ENCODE measurements at regions not wholly inside any gene's neighbourhood (a gene's known extent, or its start where the extent isn't known, plus 50 kb on each side); places are given as distances from the start of the nearest gene placed in this dataset.

DNA sequence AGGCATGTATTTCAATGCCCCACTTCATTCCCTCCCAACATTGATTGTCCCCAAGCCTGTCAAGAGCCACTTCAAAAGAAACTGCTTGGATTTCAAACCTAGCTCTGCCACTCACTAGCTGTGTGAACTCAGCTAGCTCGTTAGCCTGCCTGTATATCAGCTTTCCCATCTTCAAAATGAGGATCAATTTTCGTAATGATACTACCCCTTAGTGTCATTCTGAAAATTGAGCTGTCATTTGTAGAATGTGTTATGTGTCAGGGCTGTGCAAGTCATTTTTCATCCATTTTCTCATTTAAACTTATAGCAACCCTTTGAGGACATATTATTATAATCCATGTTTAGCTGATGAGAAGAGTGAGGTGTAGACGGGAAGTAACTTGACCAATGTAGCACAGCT lies 88.6 kb downstream of the TRIM42 start:
- no peak overlapping the region for H3K4me3 Mint-ChIP-seq
- no peak overlapping the region for H3K27ac Mint-ChIP-seq
- peaks cover 5% of the 10 kb centered on the region for H3K36me3 Mint-ChIP-seq (ENCODE audit: low read depth)
- no peak for DNase-seq
- H3K9me3 Mint-ChIP-seq = peaks cover 48% of the 10 kb centered on the region
- no peaks in the 10 kb centered on the region for H3K4me1 Mint-ChIP-seq (ENCODE audit: low read depth)
- H3K27me3 Mint-ChIP-seq (ENCODE audit: insufficient read depth) = no peaks in the 10 kb centered on the region; the same call in 1 of the 2 replicates
- TF ChIP-seq, protein P1, sequence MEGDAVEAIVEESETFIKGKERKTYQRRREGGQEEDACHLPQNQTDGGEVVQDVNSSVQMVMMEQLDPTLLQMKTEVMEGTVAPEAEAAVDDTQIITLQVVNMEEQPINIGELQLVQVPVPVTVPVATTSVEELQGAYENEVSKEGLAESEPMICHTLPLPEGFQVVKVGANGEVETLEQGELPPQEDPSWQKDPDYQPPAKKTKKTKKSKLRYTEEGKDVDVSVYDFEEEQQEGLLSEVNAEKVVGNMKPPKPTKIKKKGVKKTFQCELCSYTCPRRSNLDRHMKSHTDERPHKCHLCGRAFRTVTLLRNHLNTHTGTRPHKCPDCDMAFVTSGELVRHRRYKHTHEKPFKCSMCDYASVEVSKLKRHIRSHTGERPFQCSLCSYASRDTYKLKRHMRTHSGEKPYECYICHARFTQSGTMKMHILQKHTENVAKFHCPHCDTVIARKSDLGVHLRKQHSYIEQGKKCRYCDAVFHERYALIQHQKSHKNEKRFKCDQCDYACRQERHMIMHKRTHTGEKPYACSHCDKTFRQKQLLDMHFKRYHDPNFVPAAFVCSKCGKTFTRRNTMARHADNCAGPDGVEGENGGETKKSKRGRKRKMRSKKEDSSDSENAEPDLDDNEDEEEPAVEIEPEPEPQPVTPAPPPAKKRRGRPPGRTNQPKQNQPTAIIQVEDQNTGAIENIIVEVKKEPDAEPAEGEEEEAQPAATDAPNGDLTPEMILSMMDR (IDR thresholded peaks at IDR 0.05) = no peak

DNA sequence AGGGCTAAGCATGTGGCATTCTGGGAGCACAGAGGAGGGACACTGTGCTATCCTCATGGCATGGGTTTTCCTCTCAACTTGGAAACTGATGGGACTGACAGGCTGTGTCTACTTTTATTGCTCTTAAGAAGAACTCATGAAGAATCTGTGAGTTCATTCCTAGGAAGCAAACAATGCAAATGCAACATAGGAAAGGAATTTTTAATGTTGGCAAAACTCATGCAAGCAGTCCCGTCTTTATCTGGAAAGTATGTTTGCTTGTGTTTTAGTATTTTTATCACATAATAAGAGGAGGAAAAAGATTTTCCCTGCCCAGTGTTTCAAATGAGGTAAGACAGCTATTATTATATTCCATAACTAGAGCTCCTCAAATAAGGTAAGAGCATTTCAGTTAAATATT lies 89.7 kb downstream of the TRIM42 start:
- TF ChIP-seq, protein P1 (IDR thresholded peaks at IDR 0.05) = no peak
- Mint-ChIP-seq H3K27ac (no peak overlapping the region), H3K4me3 (no peak overlapping the region), H3K4me1 (ENCODE audit: low read depth) (no peaks in the 10 kb centered on the region), H3K27me3 (ENCODE audit: insufficient read depth) (peaks cover 1% of the 10 kb centered on the region), H3K9me3 (peaks cover 55% of the 10 kb centered on the region), H3K36me3 (ENCODE audit: low read depth) (peaks cover 10% of the 10 kb centered on the region)
- no peak for DNase-seq

DNA sequence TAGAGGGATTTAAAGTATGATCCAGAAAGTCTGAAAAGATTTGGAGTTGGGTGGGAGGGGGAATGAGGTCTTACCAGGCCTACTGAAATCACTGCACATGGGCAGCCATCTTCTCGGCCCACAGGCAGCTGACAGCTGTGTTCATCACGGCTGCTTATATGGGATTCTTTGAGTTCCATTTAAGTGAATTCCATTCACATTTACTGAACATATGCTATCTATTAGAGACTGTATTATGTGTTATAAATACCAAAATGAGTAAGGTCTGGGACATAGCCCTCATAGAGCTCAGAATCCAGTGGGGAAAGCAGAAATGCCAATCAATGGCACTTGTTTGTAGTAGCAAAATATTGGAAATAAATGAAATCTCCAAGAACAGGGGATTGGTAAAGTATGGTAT lies 91.1 kb downstream of the TRIM42 start:
- Mint-ChIP-seq H3K27ac (no peak overlapping the region), H3K9me3 (peaks cover 55% of the 10 kb centered on the region), H3K4me3 (no peak overlapping the region), H3K27me3 (ENCODE audit: insufficient read depth) (peaks cover 1% of the 10 kb centered on the region), H3K4me1 (ENCODE audit: low read depth) (no peaks in the 10 kb centered on the region), H3K36me3 (ENCODE audit: low read depth) (peaks cover 10% of the 10 kb centered on the region)
- no peak for DNase-seq
- TF ChIP-seq, protein P1 (IDR thresholded peaks at IDR 0.05) = no peak

DNA sequence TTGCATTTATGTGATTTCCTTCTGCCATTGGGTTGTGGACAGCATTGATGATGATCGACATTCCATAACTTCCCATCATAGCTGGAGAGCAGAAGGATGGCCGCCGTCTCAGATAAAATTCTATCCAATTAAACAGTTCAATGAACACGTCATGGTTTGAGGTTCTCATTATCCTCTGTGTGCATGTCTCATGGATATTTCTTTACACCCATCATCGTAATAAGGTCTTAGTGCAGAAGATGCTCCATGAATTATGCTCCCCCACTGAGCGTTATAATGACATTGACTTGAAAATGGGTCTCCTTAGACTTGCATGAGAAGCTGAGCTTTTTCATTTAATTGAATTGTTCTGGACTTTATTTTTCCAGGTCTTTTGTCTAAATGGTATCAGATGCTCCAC lies 92.1 kb downstream of the TRIM42 start:
- peaks cover 61% of the 10 kb centered on the region for H3K9me3 Mint-ChIP-seq
- H3K4me3 Mint-ChIP-seq = no peak overlapping the region
- H3K4me1 Mint-ChIP-seq (ENCODE audit: low read depth) = no peaks in the 10 kb centered on the region
- DNase-seq = no peak
- TF ChIP-seq, protein P1 (IDR thresholded peaks at IDR 0.05) = no peak
- peaks cover 10% of the 10 kb centered on the region for H3K36me3 Mint-ChIP-seq (ENCODE audit: low read depth)
- H3K27me3 Mint-ChIP-seq (ENCODE audit: insufficient read depth) = peaks cover 1% of the 10 kb centered on the region
- no peak overlapping the region for H3K27ac Mint-ChIP-seq

DNA sequence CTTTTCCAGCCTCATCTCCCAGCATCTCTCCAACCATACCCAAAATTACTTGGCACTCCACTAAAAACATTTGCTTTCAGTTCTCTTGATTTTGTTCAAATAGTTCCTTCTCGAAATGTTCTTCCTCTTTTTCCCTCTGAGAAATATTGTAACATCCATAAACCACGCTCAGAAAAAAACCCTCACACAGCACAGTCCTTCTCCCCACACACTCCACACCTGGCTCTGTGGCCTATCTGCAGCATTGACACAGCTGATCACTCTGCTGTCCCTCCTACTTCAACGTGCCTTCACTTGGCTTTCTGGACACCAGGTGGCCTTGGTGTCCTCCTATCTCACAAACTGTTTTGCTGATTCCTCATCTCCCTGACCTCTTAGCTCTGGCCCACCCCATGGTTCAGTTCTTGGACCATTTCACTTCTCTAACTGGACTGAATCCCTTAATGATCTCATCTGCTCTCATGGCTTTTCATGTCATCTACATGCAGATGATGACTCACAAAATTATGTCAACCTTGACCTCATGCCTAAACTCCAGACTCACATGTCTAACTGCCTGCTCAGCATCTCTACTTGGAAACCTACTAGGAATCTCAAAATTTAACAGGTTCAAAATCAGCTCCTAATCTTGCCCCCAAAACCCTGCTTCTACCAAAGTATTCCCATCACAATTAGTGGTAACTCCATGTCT lies 93.3 kb downstream of the TRIM42 start:
- H3K27me3 Mint-ChIP-seq (ENCODE audit: insufficient read depth) = peaks cover 1% of the 10 kb centered on the region
- H3K36me3 Mint-ChIP-seq (ENCODE audit: low read depth) = peaks cover 10% of the 10 kb centered on the region
- no peak for DNase-seq
- peaks cover 62% of the 10 kb centered on the region for H3K9me3 Mint-ChIP-seq
- no peaks in the 10 kb centered on the region for H3K4me1 Mint-ChIP-seq (ENCODE audit: low read depth)
- no peak overlapping the region for H3K27ac Mint-ChIP-seq
- no peak overlapping the region for H3K4me3 Mint-ChIP-seq
- TF ChIP-seq, protein P1 (IDR thresholded peaks at IDR 0.05) = no peak
